HG03558 (cell line): ENCODE measurements at regions not wholly inside any gene's neighbourhood (a gene's known extent, or its start where the extent isn't known, plus 50 kb on each side); places are given as distances from the start of the nearest gene placed in this dataset.
"Not testable (repeated sequence)": the region's sequence is repeated elsewhere in the genome, so short reads cannot be mapped to it uniquely, and the experiment has no call there.

Source experiments
- ATAC-seq: cut with Tn5 transposase; IDR thresholded peaks from one replicate; pipeline ENCODE4 v1.9.1; 2021; ENCODE audit warnings: moderate number of reproducible peaks; ENCODE audit not compliant: unreplicated experiment; ENCODE audit errors: extremely low read depth

DNA sequence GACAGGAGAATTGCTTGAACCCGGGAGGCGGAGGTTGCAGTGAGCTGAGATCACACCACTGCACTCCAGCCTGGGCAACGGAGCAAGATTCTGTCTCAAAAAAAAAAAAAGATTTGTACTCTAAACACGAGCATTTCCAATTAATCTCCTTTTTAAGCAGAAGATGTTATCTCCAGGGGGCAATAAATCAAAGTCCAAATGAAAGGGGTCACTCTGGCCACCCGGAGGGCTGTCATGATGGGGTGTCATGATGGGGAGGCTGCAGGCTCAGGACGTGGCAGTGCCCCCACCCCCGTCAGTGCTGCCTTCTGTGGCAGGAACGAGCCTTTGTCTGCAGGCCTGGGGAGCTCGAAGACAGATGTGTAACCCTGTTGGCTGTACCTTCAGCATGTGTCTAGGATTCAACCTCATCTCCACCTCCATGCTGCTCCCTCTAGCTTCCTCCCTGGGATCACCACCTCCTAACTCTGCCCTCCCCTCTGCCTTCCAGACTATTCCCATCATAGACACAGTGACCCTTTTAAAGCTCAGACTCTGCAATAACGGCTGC is 76.9 kb upstream of the YWHAQ start:
- ATAC-seq = no peak

DNA sequence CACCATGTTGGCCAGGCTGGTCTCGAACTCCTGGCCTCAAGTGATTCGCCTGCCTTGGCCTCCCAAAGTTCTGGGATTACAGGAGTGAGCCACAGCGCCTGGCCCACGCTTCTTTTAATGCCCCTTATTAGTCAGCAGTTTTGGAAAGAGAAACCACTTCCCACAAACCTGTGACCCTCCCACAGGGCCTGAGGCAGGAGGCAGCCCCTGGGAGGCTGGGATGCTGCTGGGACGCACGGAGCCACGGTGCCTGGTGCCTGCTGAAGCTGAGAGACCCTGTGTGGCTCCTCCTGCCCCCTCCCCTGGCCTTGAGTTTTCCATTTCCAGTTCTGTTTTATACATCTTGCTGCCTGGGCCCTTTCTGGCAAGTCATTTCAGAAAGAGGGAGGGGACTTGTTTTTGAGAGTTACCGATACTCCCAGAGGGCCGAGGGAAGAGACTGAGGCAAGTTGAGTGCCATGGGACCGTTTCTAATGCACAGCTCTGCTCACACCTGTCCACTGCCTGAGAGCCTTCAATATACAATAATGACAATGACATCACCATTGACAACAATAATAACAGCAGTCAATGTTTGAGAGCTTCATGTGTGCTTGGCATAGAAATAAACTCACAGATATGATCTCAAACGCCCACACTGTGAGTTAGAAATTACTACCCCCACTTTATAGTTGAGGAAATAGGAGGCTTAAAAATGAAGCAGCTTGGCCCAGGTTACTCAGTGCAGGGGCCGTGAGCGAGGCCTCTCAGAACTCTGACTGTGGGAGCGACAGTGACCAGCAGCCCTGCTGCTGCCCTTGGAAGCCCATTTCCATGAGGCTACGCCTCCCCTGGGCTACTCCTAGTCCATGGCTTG is 78.1 kb upstream of the YWHAQ start:
- no peak for ATAC-seq

DNA sequence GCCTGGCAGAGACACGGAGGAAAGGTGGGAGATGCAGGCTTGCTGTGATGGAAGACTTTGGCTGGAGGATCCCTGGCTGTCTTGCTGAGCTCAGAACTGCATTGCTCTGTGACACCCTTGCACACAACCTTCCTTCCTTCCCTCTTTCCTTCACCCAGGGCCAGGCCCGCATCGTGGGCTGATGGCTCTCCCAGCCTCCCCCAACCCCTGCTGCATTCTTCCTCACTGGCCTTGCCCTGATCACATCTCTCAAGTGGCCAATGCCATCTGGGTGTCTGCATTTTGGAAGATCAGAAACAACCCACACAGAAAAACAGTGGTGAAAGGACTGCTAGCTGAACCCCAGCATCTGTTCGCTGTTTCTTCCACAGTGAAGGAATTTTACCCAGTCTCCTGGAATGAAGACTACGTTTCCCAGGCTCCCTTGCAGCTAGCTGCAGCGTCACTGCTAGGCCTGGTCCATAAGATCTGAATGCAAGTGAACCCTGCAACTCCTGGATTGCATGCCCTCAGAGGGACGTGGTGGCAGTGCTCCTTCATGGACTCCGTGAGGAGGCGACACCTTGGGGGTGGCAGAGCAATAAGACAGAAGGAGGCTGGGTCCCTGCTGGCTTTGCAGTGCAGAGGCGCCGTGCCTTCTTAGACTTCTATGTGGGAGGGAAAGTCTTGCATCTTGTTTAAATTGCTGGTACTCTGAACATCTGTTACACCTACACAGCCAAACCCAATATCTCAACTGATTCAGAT is 78.9 kb upstream of the YWHAQ start:
- ATAC-seq = no peak

DNA sequence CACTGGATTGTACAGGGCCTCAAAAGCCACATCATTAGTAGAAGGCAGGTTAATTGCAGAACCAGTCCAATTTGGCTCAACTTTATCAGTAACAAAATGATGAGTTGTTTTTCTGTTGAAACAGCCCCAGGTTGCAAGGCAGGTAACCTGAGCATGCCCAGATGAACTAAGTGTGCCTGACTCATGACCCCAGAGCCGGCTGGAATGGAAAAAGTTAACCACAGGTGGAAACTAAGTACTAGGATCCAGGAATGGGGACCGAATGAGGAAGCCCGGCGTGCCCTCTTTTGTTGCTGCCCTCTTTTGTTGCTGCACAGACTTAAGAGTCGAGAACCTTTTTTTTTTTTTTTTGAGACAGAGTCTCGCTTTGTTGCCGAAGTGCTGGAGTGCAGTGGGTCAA is 79.5 kb upstream of the YWHAQ start:
- no peak for ATAC-seq

DNA sequence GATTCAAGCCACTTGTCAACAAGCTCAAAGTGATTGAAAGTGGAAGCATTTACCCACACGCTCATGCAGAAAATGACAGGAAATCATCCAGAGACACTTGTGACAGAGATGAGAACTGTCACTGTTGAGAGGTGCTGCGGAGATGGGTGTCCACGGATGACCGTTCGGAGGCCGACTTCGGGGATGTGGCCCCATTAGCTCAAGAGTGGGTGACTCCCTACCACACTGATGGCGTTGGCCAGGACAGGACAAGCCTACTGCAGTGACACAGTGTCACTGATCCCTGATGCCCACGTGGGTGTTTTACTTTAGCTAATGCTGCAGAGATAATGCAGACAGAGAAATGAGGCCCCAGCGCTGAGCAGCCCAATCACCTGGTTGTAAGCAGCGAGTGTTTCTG is 81.5 kb upstream of the YWHAQ start:
- ATAC-seq = no peak

DNA sequence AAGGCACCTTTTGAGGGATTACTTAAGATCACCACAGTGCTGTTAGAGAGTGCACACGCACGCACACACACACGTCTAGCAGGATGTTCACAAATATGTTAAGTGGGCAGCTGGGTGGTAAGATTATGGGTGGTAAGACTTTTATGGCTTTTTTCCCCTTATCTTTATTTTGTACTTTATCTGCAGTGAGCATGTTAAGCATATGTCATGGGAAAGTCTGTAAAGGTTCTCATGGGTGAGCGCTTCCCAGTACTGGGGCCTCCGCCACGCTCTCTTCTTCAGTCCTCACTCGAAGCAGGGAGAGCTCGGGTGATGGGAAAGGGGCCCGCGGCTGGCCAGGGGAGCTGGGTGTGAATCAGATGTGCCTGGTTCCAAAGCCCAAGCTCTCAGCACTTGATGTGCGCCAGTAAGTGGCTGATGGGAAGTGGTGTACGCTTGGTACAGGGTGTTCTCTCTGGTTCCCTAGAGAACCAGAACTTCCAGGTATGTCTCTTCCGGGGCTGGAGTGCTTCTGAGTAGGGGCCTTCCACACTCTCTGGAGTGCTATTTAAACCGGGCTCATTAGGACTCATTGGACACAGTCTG is 83.9 kb upstream of the YWHAQ start:
- ATAC-seq = no peak

DNA sequence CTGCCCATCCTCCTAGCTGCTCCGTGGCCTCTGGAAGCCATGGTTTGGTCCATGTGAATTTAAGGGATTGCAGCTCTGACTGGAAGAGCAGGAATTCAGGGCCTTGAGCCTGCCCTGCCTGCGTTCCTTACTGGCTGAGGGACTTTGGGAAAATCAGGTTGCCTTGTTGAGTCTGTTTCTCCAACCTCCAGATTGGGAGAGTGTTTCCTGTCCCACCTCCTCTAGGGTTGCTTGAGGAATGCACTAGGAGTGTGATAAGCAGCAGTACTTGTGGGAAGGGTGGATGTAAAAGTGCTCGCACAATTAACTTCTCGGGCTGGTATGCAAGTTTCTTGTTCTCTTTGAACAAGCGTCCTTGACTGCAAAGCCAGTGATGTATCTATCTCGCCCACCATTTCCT is 84.4 kb upstream of the YWHAQ start:
- no peak for ATAC-seq

DNA sequence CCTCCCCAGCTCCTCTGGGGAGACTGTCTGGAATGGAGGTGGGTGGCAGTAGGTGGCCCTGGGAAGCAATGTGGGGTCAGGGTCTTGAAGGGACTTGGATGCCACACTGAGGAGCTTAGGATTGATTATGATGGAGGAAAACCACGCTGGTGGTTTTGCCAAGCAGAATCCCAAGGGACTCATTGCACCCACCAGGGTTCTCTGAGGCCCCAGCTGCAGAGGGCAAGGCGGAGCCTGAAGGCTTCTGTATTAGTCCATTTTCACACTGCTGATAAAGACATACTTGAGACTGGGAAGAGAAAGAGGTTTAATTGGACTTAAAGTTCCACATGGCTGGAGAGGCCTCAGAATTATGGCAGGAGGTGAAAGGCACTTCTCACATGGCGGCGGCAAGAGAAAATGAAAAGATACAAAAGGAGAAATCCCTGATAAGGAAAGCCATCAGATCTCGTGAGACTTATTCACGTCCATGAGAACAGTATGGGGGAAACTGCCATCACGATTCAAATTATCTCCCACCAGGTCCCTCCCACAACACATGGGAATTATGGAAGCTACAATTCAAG is 87.2 kb upstream of the YWHAQ start:
- ATAC-seq = no peak

DNA sequence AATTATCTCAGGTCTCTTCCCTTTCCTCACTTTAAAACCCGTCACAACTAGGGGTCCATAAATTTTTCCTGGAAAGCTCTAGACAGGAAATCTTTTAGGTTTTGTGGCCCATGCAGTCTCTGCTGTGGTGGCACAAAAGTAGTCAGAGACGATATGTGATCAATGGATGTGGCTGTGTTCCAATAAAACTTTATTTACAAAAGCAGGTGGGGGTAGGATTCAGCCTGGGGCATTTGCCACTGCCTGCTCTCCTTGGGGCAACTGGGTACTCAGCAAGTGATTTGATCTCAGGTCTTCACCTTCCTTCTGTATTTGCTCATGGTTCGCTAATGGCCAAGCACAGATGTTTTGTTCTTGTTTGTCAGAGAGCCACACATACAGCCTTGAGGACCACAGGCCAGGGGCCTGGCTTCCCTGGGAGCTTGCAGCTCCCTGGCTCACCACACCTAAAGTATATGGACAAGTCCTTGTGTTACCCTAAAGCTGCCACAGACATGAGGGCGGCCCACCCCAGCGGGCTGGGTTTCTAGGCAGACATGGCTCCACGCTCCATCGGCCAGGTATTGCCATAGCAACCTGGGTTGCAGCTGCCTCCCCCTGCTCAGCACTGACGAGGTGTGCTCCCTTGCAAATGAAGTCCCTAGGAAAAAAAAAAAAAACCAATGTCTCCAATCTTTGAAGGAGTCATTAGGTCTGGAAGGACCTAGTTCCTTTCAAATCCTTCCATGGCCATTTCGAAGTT is 89.7 kb upstream of the YWHAQ start:
- ATAC-seq = no peak

DNA sequence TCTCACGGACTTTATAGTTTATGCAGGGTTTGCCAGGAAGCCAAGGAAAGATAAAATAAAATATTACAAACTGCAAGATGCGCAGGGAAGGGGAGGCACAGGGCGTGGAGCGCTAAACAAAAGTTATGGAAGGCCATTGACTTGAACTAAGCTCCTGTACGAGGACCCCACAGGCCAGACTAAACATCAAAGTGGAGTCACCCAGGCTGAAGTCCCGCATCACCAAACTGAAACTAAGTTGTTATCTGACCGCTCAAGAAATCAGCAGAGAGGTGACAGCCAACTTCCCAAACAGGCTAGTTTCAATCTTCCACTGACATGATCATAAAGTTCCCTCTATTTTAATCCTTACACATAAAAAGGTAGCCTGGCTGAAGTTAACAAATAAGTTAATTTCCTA is 90.5 kb upstream of the YWHAQ start:
- ATAC-seq = no peak

DNA sequence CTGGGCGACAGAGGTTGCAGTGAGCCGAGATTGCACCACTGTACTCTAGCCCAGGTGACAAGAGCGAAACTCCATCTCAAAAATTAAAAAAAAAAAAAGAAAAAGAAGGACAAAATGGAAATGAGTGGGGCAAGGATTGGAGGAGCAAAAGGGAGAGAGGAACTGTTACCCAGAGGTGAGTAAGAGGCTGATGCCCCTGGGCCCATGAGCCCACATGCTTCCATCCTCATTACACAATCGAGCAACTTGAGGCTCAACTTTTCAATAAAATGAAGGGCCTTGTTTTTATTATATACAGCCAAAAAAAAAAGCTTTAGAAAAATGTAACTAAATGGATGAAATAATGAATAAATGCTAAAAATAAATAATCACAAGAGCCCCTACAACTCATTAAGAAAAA is 91.7 kb upstream of the YWHAQ start:
- no peak for ATAC-seq

DNA sequence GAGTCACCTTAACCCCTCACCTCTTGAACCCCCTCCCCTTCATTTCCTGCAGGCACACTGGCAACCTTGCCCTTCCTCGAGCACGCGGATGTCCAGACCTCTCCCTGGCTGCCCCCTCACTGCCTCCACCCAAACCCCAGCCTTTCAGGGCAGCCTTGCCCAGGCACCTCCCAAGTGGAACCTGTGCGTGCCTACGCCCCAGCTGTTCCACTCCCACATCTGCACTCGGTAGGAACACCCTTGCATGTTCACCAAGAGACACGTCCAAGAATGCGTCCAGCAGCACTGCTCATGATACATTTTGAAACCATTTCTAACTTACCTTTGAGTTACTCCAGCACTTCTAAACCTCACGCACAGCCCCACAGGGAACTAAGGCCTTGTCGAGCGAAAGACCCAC is 93.8 kb upstream of the YWHAQ start:
- no peak for ATAC-seq

DNA sequence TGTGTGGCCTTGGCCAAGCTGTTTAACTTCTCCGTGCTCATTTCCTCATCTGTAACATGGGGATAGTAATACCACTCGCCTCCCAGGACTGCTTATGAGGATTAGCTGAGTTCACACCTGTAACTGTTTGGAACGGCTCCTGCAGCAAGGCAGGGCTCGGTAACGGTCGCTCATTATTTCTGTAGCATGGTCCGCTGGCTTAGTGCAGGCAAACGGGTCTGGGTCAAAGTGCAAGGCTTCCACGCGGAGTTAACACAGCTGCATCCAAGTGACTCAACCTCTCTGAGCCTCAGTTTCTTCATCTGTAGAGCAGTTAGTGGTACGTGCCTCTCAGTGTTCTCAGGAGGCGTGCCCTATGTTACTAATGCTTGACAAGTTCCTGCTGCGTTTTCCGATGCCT is 94.3 kb upstream of the YWHAQ start:
- ATAC-seq = no peak

DNA sequence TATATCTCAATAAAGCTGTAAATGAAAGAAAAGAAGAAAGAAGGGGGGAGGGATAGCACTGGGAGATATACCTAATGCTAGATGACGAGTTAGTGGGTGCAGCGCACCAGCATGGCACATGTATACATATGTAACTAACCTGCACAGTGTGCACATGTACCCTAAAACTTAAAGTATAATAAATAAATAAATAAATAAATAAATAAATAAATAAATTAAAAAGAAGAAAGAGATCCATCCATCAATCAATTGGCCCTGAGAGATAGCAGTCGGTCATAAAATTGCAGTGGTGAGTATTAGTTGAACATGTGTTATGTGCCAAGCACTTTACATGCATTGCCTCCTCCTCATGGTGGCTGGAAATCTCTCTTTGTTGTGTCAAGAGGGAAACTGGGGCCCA is 95.2 kb upstream of the YWHAQ start:
- not testable (repeated sequence) for ATAC-seq

DNA sequence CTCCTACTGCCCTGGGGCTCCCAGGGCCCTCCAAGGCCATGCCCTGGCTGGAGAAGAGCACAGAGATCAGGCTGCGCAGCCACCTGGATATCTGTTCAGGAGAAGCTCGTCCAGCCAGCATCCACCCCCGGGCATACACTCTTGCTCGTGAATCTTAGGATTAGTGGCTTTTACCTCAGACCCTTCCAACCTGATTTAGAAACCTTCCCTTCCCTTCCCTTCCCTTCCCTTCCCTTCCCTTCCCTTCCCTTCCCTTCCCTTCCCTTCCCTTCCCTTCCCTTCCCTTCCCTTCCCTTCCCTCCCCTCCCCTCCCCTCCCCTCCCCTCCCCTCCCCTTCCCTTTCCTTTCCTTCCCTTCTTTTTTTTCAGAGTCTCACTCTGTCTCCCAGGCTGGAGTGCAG is 99.7 kb upstream of the YWHAQ start:
- ATAC-seq = not testable (repeated sequence)

DNA sequence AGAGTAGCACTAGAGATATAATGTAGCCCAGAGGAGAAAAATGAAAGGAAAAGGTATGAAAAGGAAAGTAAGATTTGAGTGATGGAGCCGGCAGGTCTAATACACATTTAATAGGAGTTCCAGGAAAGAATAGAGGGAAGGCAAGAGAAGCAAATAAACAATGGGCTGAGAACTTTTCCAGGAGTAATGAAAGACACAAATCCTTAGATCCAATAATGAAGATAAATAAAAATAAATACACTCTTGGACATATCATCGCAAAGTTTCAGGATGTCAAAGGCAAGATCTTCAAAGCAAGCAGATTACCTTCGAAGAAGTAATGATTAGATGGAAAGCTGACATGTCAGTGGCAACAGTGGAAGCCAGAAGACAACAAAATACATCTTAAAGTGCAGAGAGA is 102.0 kb upstream of the YWHAQ start:
- no peak for ATAC-seq

DNA sequence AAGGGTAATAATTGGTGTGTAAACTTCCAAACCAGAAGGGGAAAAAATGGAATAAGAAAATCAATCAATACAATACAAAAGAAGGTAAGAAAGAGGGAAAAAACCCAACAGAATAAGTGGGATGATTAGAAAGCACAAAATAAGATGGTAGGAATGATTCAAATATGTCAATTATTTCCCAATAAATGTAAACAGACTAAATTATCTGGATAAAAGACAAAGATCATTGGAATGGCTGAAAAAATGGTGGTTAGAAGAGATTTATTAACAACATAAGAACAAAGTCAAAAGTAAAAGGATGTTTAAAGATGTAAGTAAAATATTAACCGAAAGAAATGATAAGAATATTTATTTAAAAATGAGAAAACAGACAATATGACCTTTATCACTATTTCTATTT is 103.5 kb upstream of the YWHAQ start:
- ATAC-seq = no peak

DNA sequence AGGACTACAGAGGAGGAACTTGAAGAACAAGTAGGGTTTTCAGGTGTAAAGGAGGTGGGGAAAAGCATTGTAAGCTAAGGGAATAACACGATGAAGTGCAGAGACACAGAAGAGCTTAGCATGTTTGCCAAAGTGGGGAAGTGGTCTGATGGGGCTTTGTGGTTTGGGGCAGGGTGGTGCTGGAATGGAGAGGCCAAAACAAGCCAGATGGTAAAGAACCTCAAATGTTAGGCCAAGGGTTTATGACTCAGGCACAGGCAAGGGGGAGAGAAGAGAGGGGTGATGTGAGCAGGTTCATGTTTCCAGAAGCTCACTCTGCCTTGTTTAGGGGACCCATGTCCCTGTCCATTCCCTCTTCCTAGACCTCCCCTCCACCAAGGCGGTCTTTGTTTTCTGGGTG is 104.5 kb upstream of the YWHAQ start:
- ATAC-seq = no peak

DNA sequence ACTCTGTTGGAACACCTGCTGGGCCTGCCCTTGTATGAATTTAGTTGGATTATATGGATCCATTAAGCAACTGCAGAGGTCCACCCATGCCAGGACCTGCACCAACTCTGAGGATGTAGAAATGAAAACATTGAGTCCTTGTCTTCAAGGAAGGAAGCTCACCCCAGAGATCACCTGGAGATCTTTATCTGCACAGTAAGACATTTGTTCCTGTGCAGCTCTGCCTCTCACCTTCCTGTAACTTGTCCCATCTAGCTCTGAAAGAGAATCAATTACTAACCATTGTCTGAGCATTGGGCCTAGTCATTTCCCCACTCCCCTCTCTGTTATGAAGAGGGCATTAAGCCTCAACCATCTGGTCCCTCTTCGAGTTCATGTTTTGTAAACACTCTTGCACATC is 105.2 kb upstream of the YWHAQ start:
- no peak for ATAC-seq
